GM12878 (cell line): ENCODE measurements at regions not wholly inside any gene's neighbourhood (a gene's known extent, or its start where the extent isn't known, plus 50 kb on each side); places are given as distances from the start of the nearest gene placed in this dataset.

ENCODE experiments used
- BRCA1 ChIP-seq: IDR thresholded peaks from 2 replicates; pipeline ENCODE4 v1.6.1; 2011; ENCODE audit warnings: low read depth, low read length, improper control_type of control experiment
- CHD2 ChIP-seq: IDR thresholded peaks from 2 replicates; pipeline ENCODE4 v1.6.1; 2011; ENCODE audit warnings: low read depth, low read length, improper control_type of control experiment, borderline replicate concordance
- EZH2 ChIP-seq: IDR thresholded peaks from 2 replicates; pipeline ENCODE4 v1.6.1; 2012; ENCODE audit warnings: low read depth, mild to moderate bottlenecking, control low read depth, inconsistent platforms, low read length, borderline replicate concordance; ENCODE audit not compliant: control insufficient read depth
- JUND ChIP-seq: IDR thresholded peaks from 2 replicates; pipeline ENCODE4 v1.6.1; 2012; ENCODE audit warnings: low read depth, mild to moderate bottlenecking, low read length, improper control_type of control experiment, moderate library complexity
- KAT2A ChIP-seq: conservative IDR thresholded peaks from 2 replicates; pipeline ENCODE4 v1.6.1; 2011; ENCODE audit warnings: low read depth, low read length; ENCODE audit not compliant: control insufficient read depth
- POLR2A ChIP-seq: IDR thresholded peaks from 2 replicates; pipeline ENCODE4 v1.6.1; 2011; ENCODE audit warnings: low read depth, mild to moderate bottlenecking, low read length
- RFX5 ChIP-seq: IDR thresholded peaks from 2 replicates; pipeline ENCODE4 v1.6.1; 2011; ENCODE audit warnings: low read depth, low read length, improper control_type of control experiment
- SP1 ChIP-seq: IDR thresholded peaks from one replicate; pipeline ENCODE4 v1.6.1; 2011; ENCODE audit warnings: low read depth, low read length
- SRF ChIP-seq, 2 experiments: IDR thresholded peaks; 2 replicates each; pipeline ENCODE4 v1.6.1; 2011; ENCODE audit warnings: low read depth in 2 of 2, low read length in 2 of 2, mild to moderate bottlenecking in 1 of 2, moderate library complexity in 1 of 2
- YY1 ChIP-seq: IDR thresholded peaks from 2 replicates; pipeline ENCODE4 v1.6.1; 2011; ENCODE audit warnings: low read depth, mild to moderate bottlenecking, low read length
- ZNF592 ChIP-seq: fragments of 450-650 bp; IDR thresholded peaks from 2 replicates; pipeline ENCODE4 v1.6.1; 2017; ENCODE audit warnings: mild to moderate bottlenecking, moderate library complexity
- TF ChIP-seq, protein P1 (sequence below), 3 experiments: IDR thresholded peaks in 2 of 3; conservative IDR thresholded peaks in 1 of 3; 2 replicates each; pipeline ENCODE4 v1.5.1; 2011; ENCODE audit warnings: low read depth in 3 of 3, low read length in 3 of 3, mild to moderate bottlenecking in 3 of 3, control low read depth in 2 of 3, moderate library complexity in 2 of 3, inconsistent platforms in 1 of 3, mixed read lengths in 1 of 3; ENCODE audit not compliant: control insufficient read depth in 2 of 3, insufficient read depth in 1 of 3; ENCODE audit errors: extremely low read depth in 1 of 3
- TF ChIP-seq, protein P2 (sequence below): IDR thresholded peaks from 2 replicates; pipeline ENCODE4 v1.6.1; 2011; ENCODE audit warnings: low read depth, low read length, improper control_type of control experiment, borderline replicate concordance
- TF ChIP-seq, protein P3 (sequence below): IDR thresholded peaks from 2 replicates; pipeline ENCODE4 v1.6.1; 2012; ENCODE audit warnings: low read depth, low read length, improper control_type of control experiment

DNA sequence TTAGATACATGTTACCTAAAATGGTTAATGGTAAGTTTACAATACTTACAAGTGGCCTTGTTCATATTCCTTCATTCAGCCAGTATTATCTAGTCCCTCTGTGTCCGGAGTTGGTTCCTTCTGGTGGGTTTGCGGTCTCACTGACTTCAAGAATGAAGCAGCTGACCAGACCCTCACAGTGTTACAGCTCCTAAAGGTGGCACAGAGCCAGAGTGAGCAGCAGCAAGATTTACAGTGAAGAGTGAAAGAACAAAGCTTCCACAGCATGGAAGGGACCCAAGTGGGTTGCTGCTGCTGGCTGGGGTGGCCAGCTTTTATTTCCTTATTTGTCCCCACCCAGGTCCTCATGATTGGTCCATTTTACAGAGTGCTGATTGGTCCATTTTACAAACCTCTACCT is 916.8 kb downstream of the MCTP2 start:
- no peak for TF ChIP-seq CHD2
- TF ChIP-seq, protein P1, sequence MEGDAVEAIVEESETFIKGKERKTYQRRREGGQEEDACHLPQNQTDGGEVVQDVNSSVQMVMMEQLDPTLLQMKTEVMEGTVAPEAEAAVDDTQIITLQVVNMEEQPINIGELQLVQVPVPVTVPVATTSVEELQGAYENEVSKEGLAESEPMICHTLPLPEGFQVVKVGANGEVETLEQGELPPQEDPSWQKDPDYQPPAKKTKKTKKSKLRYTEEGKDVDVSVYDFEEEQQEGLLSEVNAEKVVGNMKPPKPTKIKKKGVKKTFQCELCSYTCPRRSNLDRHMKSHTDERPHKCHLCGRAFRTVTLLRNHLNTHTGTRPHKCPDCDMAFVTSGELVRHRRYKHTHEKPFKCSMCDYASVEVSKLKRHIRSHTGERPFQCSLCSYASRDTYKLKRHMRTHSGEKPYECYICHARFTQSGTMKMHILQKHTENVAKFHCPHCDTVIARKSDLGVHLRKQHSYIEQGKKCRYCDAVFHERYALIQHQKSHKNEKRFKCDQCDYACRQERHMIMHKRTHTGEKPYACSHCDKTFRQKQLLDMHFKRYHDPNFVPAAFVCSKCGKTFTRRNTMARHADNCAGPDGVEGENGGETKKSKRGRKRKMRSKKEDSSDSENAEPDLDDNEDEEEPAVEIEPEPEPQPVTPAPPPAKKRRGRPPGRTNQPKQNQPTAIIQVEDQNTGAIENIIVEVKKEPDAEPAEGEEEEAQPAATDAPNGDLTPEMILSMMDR (IDR thresholded peaks at IDR 0.05 in 2 of 3, conservative IDR thresholded peaks at IDR 0.05 in 1 of 3; ENCODE audit: control insufficient read depth in 2 of 3, extremely low read depth in 1 of 3, insufficient read depth in 1 of 3, low read depth in 3 of 3, low read length in 3 of 3) = no peak
- TF ChIP-seq JUND = no peak
- TF ChIP-seq BRCA1 = no peak
- no peak for TF ChIP-seq SRF (IDR thresholded peaks at IDR 0.05; ENCODE audit: low read depth in 2 of 2, low read length in 2 of 2)
- TF ChIP-seq ZNF592 = no peak
- no peak for TF ChIP-seq RFX5
- no peak for TF ChIP-seq SP1
- TF ChIP-seq, protein P2, sequence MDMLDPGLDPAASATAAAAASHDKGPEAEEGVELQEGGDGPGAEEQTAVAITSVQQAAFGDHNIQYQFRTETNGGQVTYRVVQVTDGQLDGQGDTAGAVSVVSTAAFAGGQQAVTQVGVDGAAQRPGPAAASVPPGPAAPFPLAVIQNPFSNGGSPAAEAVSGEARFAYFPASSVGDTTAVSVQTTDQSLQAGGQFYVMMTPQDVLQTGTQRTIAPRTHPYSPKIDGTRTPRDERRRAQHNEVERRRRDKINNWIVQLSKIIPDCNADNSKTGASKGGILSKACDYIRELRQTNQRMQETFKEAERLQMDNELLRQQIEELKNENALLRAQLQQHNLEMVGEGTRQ = no peak
- TF ChIP-seq, protein P3, sequence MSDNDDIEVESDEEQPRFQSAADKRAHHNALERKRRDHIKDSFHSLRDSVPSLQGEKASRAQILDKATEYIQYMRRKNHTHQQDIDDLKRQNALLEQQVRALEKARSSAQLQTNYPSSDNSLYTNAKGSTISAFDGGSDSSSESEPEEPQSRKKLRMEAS = no peak
- no peak for TF ChIP-seq YY1
- no peak for TF ChIP-seq EZH2
- no peak for TF ChIP-seq KAT2A
- TF ChIP-seq POLR2A = no peak
